Ovary (tissue), 7 donors: ENCODE measurements at regions not wholly inside any gene's neighbourhood (a gene's known extent, or its start where the extent isn't known, plus 50 kb on each side); places are given as distances from the start of the nearest gene placed in this dataset.
"Not testable (repeated sequence)": the region's sequence is repeated elsewhere in the genome, so short reads cannot be mapped to it uniquely, and the experiment has no call there.

Experiments used
- DNase-seq, 5 donors: peaks; one replicate each; pipeline ENCODE4 v3.0.0-alpha.2; 2019 to 2020
- H3K27ac ChIP-seq, 2 donors: fragments of 200-600 bp; one replicate each; pipeline versions ENCODE4 v1.5.1 to v1.8.0; 2019 to 2022
- H3K27me3 ChIP-seq: fragments of 200-600 bp; one replicate; pipeline ENCODE4 v1.8.0; 2022
- H3K36me3 ChIP-seq: fragments of 200-600 bp; sonication (generic); one replicate; pipeline ENCODE4 v1.5.1; 2019
- H3K4me1 ChIP-seq: one replicate; pipeline ENCODE4 v1.8.1; 2013; ENCODE audit warnings: mild to moderate bottlenecking, moderate library complexity; ENCODE audit not compliant: insufficient read depth
- H3K4me3 ChIP-seq: fragments of 200-600 bp; sonication (generic); one replicate; pipeline ENCODE4 v1.5.1; 2017
- H3K9me3 ChIP-seq, 2 donors: fragments of 200-600 bp in 1 of 2; sonication (generic) in 1 of 2; one replicate each; pipeline versions ENCODE4 v1.5.1 to v1.8.1; 2013 to 2019; ENCODE audit warnings: mild to moderate bottlenecking in 1 of 2, moderate library complexity in 1 of 2
- EP300 ChIP-seq: sonication (generic); formaldehyde crosslinking; IDR thresholded peaks from one replicate; pipeline ENCODE4 v1.6.1; 2017; ENCODE audit warnings: antibody characterized with exemption
- POLR2A ChIP-seq: fragments of 450-650 bp; IDR thresholded peaks from one replicate; pipeline ENCODE4 v1.6.1; 2017; ENCODE audit warnings: antibody characterized with exemption, mild to moderate bottlenecking, moderate library complexity
- WGBS, 3 donors: extraction: QIAGEN DNeasy Blood & Tissue Kit in 1 of 3; methylation state at CpG; one replicate each; pipeline versions ENCODE4 v1.1.5 to v1.1.7; 2013 to 2017; 5-methylcytosine and 5-hydroxymethylcytosine counted together
- intact Hi-C, 4 donors: fragments of 100-400 bp; cut with DNase I; formaldehyde crosslinking; loops; one replicate each; pipeline versions ENCODE4 v1.11.0 to v1.15.1; 2022 to 2023
- TF ChIP-seq, protein P1 (sequence below), 3 donors: fragments of 450-650 bp in 2 of 3; fragments of 200-600 bp in 1 of 3; IDR thresholded peaks; one replicate each; pipeline versions ENCODE4 v1.5.1 to v1.8.0; 2016 to 2022; ENCODE audit warnings: antibody characterized with exemption in 3 of 3, mild to moderate bottlenecking in 1 of 3
- donor health status: DM: no; HTN: no; CAD: no; lungs with moderate emphysema.
- donor health status: DM: no; HTN: no; CAD: no.
- donor health status: Bipolar disorder and iron deficiency.
- donor health status: DM: no; HTN: no; CAD: no.
- donor health status: DM: yes; HTN: yes; CAD: no.

DNA sequence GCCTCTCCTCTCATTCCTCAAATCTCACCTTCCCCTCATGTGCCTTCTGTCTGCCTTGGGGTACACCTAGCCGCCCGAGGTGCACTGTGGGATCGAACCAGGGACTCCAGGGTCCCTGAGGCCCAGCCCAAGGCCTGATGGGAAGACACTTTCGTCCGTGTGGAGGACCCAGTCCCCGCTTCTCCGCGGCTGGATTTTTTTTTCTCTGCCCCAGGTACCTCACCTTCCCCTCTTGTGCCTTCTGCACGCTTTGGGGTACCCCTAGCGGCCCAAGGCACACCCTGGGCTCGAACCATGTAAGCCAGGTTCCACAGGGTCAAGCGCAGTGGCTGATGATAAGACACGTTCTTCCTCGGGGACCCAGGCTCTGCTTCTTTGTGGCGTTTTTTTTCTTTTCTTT lies 530.7 kb downstream of the CWH43 start:
- Histone ChIP-seq H3K27ac (no peak overlapping the region), H3K36me3 (no peaks in the 10 kb centered on the region), H3K9me3 (peaks cover 0 to 4% of the 10 kb centered on the region in 2 donors), H3K4me3 (no peak overlapping the region), H3K4me1 (no peaks in the 10 kb centered on the region), H3K27me3 (no peaks in the 10 kb centered on the region)
- no peak for TF ChIP-seq EP300
- TF ChIP-seq POLR2A: no peak
- TF ChIP-seq, protein P1, sequence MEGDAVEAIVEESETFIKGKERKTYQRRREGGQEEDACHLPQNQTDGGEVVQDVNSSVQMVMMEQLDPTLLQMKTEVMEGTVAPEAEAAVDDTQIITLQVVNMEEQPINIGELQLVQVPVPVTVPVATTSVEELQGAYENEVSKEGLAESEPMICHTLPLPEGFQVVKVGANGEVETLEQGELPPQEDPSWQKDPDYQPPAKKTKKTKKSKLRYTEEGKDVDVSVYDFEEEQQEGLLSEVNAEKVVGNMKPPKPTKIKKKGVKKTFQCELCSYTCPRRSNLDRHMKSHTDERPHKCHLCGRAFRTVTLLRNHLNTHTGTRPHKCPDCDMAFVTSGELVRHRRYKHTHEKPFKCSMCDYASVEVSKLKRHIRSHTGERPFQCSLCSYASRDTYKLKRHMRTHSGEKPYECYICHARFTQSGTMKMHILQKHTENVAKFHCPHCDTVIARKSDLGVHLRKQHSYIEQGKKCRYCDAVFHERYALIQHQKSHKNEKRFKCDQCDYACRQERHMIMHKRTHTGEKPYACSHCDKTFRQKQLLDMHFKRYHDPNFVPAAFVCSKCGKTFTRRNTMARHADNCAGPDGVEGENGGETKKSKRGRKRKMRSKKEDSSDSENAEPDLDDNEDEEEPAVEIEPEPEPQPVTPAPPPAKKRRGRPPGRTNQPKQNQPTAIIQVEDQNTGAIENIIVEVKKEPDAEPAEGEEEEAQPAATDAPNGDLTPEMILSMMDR (IDR thresholded peaks at IDR 0.05): no peak
- WGBS, 3 donors: 64 to 71% (median 70%) methylated on average over 15 of the region's 15 CpGs
- no peak for DNase-seq
- intact Hi-C loops: no loop called here

DNA sequence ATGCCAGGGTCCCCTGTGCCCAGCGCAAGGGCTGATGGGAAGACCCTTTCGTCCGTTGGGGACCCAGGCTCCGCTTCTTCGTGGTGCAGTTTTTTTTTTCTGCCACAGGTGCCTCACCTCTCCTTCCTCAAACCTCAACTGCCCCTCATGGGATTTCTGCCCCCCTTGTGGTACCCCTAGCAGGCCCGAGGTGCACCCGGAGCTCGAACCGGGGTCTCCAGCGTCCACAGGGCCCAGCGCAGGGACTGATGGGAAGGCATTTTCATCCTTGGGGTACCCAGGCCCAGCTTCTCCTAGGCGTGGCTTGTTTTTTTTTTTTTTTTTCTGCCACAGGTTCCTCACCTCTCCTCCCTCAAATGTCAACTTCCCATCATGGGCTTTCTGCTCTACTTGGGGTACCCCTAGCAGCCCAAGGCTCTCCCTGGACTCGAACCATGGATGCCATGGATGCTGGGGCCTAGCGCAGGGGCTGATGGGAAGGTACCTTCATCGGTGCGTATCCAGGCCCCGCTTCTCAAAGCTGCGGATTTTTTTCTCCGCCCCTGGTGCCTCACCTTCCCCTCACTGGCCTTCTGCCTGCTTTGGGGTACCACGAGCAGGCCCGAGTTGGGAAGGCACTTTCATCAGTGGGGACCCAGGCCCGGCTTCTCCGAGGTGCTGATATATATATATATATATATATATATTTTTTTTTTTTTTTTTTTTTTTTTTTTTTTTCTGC lies 531.6 kb downstream of the CWH43 start:
- 78 to 89% (median 87%) methylated on average over 14 to 23 of the region's 23 CpGs for WGBS, 3 donors
- H3K4me3 ChIP-seq, H3K36me3 ChIP-seq, H3K27me3 ChIP-seq, DNase-seq, H3K27ac ChIP-seq, intact Hi-C loops, H3K9me3 ChIP-seq, H3K4me1 ChIP-seq: not testable (repeated sequence)

- intact Hi-C loops, H3K9me3 ChIP-seq, H3K36me3 ChIP-seq, H3K27me3 ChIP-seq, H3K27ac ChIP-seq, DNase-seq, H3K4me3 ChIP-seq, H3K4me1 ChIP-seq: not testable (repeated sequence)
- 65 to 73% (median 68%) methylated on average over 8 to 43 of the region's 48 CpGs for WGBS, 3 donors
These were observed 533.3 kb downstream of the CWH43 start for GRCh38 chr4:49519150-49520035.

GRCh38 chr4:49523816-49524765 lies 538.0 kb downstream of the CWH43 start:
- H3K4me1 ChIP-seq, H3K4me3 ChIP-seq, H3K9me3 ChIP-seq, H3K36me3 ChIP-seq, DNase-seq, intact Hi-C loops, H3K27ac ChIP-seq, H3K27me3 ChIP-seq: not testable (repeated sequence)
- 69 to 74% (median 69%) methylated on average over 9 to 45 of the region's 55 CpGs for WGBS, 3 donors

DNA sequence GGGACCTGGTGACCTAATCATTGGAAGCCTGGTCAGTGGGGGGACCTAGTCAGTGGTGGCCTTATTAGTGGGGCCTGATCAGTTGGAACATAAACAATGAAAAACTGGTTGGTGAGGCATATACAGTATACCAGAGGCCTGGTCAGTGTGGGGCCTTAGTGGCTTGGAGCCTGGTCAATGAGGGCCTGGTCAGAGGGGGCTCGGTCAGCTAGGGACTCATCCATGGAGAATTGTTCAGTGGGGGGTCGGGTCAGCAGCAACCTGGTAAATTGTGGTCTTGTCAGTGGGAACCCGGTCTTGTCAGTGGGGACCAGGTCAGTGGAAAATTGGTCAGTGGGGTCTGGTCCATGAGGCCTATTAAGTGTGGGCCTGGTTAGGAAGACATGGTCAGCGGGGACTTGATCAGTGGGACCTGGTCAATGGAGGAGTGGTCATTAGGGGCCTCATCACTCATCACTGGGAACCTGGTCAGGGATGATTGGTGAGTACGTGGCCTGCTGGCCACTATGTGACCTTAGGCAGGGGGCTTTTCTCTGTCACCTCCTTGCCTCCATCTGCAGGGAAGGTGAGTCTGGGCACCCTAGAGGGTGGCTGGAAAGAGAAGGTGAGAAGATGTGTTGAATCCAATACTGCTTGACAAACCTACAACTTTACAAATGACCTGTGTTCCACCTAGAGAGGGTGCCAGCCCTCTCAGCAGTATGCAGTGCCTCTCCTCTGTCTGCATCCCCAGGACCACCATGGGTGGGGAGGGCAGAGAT lies 573.0 kb downstream of the CWH43 start:
- DNase-seq, H3K9me3 ChIP-seq, intact Hi-C loops, H3K4me3 ChIP-seq, H3K27ac ChIP-seq, H3K4me1 ChIP-seq, H3K36me3 ChIP-seq, H3K27me3 ChIP-seq: not testable (repeated sequence)
- WGBS, 3 donors: 34 to 44% (median 43%) methylated on average over 4 to 5 of the region's 5 CpGs

DNA sequence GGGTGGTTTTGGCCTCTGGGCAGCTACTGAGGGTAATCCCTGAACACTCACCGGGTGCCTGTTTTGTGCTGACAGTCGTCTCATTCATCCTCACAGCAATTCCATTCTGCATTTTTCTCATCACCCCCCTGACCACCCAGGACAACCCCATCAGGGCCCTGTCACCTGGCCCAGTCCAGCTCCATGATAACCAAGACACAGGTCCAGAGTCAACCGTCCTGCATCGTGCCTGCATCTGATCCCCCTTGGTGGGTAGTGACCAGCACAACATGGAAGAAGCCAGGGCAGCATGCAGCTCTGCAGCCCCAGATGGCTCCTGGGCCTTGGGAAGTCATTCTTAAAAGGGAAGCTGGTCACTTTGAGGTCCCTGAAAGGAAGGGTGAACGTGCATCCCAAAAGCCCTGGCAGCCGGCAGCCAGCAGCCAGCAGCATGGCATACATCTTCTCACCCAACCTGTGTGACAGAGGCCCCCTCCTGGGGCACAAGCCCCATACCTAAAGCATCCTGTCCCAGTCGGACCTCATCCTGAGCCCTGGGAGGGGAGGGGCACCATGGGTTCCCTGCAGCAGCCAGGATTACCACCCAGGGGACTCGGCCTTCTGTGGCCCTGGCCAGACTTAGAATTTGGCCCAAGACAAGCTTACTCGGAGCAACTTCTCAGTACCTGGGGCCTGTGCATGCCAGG lies 574.2 kb downstream of the CWH43 start:
- intact Hi-C loops, H3K27ac ChIP-seq, DNase-seq, H3K36me3 ChIP-seq, H3K4me1 ChIP-seq, H3K27me3 ChIP-seq, H3K4me3 ChIP-seq, H3K9me3 ChIP-seq: not testable (repeated sequence)
- WGBS, 3 donors: 65 to 79% (median 69%) methylated on average over 4 to 7 of the region's 9 CpGs

GRCh38 chr4:49560883-49561282 lies 574.8 kb downstream of the CWH43 start:
- H3K27me3 ChIP-seq, H3K4me1 ChIP-seq, H3K36me3 ChIP-seq, intact Hi-C loops, H3K27ac ChIP-seq, H3K9me3 ChIP-seq, DNase-seq, H3K4me3 ChIP-seq: not testable (repeated sequence)
- WGBS, 3 donors: 29 to 31% (median 30%) methylated on average over 3 of the region's 3 CpGs

DNA sequence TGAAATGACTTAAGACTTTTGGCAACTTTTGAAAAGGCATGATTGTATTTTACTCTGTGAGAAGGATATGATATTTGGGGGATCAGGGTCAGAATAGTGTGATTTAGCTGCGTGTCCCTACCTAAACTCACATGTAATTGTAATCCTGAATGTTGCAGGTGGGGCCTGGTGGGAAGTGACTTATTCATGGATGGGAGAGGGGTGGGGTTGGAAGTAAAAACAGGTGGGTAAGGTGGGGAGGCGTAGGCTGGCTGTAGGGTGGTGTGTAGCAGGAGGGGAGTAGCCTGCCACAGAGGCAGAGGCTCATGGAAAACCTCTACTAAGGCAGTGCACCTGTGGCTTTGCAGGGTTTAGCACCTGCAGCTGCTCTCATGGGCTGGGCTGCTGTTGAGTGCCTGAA lies 584.2 kb downstream of the CWH43 start:
- intact Hi-C loops, H3K4me3 ChIP-seq, H3K4me1 ChIP-seq, H3K9me3 ChIP-seq, DNase-seq, H3K27ac ChIP-seq, H3K27me3 ChIP-seq, H3K36me3 ChIP-seq: not testable (repeated sequence)
- WGBS, 3 donors: 14 to 26% (median 14%) methylated on average over 2 of the region's 2 CpGs

GRCh38 chr4:49573666-49574215 lies 587.7 kb downstream of the CWH43 start:
- intact Hi-C loops, H3K4me3 ChIP-seq, H3K4me1 ChIP-seq, H3K27ac ChIP-seq, H3K27me3 ChIP-seq, DNase-seq, H3K9me3 ChIP-seq, H3K36me3 ChIP-seq: not testable (repeated sequence)
- 21 to 35% (median 27%) methylated on average over 2 of the region's 2 CpGs for WGBS, 3 donors
